22Rv1 (cell line): ENCODE measurements at regions not wholly inside any gene's neighbourhood (a gene's known extent, or its start where the extent isn't known, plus 50 kb on each side); places are given as distances from the start of the nearest gene placed in this dataset.

Experiments used
- ZFX ChIP-seq: fragments of 450-650 bp; IDR thresholded peaks from 2 replicates; pipeline ENCODE4 v1.6.1; 2017; ENCODE audit warnings: antibody characterized with exemption, borderline replicate concordance
- TF ChIP-seq, protein P1 (sequence below): fragments of 450-650 bp; IDR thresholded peaks from 2 replicates; pipeline ENCODE4 v1.5.1; 2017; ENCODE audit warnings: mild to moderate bottlenecking

DNA sequence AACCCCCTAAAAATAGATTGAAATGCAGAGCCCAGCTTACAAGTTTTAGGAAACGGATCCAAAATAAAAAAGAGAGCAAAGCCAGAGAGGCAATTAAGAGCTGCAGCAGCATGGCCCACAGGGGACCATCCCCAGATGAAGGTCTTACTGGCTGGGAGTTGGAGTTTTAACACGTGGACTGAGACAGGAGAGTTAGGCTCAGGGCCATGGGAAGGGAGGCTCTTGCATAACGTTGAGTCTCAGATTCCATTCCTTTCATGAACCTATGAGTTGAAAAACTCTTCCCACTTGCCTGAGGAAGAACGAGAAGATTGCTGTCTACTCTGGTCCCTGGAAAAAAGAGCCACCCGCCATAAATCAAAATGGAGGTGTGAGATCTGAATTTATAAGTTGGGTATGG is 101.8 kb upstream of the NDUFV2 start:
- TF ChIP-seq, protein P1, sequence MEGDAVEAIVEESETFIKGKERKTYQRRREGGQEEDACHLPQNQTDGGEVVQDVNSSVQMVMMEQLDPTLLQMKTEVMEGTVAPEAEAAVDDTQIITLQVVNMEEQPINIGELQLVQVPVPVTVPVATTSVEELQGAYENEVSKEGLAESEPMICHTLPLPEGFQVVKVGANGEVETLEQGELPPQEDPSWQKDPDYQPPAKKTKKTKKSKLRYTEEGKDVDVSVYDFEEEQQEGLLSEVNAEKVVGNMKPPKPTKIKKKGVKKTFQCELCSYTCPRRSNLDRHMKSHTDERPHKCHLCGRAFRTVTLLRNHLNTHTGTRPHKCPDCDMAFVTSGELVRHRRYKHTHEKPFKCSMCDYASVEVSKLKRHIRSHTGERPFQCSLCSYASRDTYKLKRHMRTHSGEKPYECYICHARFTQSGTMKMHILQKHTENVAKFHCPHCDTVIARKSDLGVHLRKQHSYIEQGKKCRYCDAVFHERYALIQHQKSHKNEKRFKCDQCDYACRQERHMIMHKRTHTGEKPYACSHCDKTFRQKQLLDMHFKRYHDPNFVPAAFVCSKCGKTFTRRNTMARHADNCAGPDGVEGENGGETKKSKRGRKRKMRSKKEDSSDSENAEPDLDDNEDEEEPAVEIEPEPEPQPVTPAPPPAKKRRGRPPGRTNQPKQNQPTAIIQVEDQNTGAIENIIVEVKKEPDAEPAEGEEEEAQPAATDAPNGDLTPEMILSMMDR, result no peak
- TF ChIP-seq ZFX, result no peak
